ENCODE measurements at regions not wholly inside any gene's neighbourhood (a gene's known extent, or its start where the extent isn't known, plus 50 kb on each side); places are given as distances from the start of the nearest gene placed in this dataset.

DNA sequence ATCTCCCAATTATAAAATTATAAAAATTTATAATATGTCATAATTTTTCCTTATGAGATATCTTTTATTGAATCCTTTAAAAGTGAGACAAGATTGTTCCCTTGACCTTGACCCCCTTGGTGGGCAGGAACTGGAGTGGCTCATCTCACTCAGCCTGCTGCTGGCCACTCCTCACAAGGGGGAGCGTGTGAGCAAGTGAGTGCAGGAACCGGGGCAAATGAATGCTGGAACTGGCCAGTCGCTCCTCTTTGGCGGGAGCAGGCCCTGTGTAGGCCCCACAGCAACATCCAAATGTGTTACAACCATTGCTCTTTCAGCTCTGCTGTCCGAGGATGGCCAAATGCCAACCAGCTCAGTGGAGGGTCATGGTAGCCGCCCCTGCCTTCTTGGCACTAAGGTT, 178.8 kb downstream of the ETNK1 start:
- Histone ChIP-seq H3K9me3 (no peaks in the 10 kb centered on the region), H3K27me3 (no peaks in the 10 kb centered on the region), H3K4me3 (no peak overlapping the region), H3K4me1 (no peaks in the 10 kb centered on the region), H3K36me3 (ENCODE audit: low read depth, missing control alignments) (no peaks in the 10 kb centered on the region), H3K27ac (no peak overlapping the region)
- no peak for DNase-seq
- TF ChIP-seq POLR2A (IDR thresholded peaks at IDR 0.05), result no peak
- TF ChIP-seq, protein P1, sequence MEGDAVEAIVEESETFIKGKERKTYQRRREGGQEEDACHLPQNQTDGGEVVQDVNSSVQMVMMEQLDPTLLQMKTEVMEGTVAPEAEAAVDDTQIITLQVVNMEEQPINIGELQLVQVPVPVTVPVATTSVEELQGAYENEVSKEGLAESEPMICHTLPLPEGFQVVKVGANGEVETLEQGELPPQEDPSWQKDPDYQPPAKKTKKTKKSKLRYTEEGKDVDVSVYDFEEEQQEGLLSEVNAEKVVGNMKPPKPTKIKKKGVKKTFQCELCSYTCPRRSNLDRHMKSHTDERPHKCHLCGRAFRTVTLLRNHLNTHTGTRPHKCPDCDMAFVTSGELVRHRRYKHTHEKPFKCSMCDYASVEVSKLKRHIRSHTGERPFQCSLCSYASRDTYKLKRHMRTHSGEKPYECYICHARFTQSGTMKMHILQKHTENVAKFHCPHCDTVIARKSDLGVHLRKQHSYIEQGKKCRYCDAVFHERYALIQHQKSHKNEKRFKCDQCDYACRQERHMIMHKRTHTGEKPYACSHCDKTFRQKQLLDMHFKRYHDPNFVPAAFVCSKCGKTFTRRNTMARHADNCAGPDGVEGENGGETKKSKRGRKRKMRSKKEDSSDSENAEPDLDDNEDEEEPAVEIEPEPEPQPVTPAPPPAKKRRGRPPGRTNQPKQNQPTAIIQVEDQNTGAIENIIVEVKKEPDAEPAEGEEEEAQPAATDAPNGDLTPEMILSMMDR (IDR thresholded peaks at IDR 0.05), result no peak
- intact Hi-C loops (cut with DNase I; ENCODE audit: low total_unique reads), result no loop called here
- 90 to 95% methylated on average over 6 of the region's 6 CpGs for WGBS, 2 donors

DNA sequence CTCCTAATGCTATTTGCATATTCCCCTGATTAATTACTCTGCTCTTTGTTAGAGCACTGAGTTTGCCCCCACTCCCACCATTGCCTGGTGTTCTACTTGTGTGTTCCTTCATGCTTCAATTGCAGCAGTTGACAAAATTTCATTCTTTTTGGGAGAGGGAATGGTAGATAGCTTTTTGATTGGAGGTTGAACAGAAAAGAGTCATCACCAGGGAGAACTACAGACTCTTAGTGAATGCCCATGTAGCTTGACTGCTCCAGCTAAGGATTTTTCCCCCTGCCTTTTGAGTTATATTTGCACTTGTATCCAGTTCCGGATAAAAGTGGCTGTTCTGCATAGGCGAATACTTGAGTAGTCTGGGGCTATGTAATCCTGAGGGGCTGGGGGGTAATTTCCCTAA, 183.9 kb downstream of the ETNK1 start:
- no peak overlapping the region for H3K27ac ChIP-seq
- H3K27me3 ChIP-seq, result no peaks in the 10 kb centered on the region
- no peaks in the 10 kb centered on the region for H3K36me3 ChIP-seq (ENCODE audit: low read depth, missing control alignments)
- no peaks in the 10 kb centered on the region for H3K9me3 ChIP-seq
- no peak overlapping the region for H3K4me3 ChIP-seq
- H3K4me1 ChIP-seq, result no peaks in the 10 kb centered on the region
- no peak for TF ChIP-seq POLR2A (IDR thresholded peaks at IDR 0.05)
- intact Hi-C loops (cut with DNase I; ENCODE audit: low total_unique reads), result no loop called here
- 90 to 100% methylated on average over 2 of the region's 2 CpGs for WGBS, 2 donors
- DNase-seq, result no peak

DNA sequence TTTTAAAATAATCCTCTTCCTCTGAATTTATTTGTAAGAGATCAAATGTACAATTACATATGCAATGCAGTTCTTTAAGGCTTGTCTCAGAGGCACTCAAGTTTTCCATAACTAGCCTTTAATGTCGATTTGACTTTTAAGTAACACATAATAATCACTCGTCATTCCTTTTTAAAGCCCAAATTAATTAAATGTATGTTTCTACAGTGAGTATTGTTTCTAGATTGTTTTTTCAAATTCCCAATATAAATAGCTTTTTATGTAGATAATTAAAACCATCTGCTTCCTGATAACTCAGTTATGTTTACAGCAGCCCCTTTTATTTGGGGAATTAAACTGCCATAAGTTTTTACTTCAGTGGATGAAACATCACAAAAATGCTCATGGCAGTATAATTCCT, 185.1 kb downstream of the ETNK1 start:
- no peak overlapping the region for H3K27ac ChIP-seq
- DNase-seq, result no peak
- 56 to 66% methylated on average over 2 of the region's 2 CpGs for WGBS, 2 donors
- H3K4me3 ChIP-seq, result no peak overlapping the region
- H3K4me1 ChIP-seq, result no peaks in the 10 kb centered on the region
- no peaks in the 10 kb centered on the region for H3K27me3 ChIP-seq
- H3K36me3 ChIP-seq (ENCODE audit: low read depth, missing control alignments), result no peaks in the 10 kb centered on the region
- intact Hi-C loops (cut with DNase I; ENCODE audit: low total_unique reads), result no loop called here
- TF ChIP-seq, protein P1 (IDR thresholded peaks at IDR 0.05), result no peak
- TF ChIP-seq POLR2A (IDR thresholded peaks at IDR 0.05), result no peak
- H3K9me3 ChIP-seq, result no peaks in the 10 kb centered on the region

DNA sequence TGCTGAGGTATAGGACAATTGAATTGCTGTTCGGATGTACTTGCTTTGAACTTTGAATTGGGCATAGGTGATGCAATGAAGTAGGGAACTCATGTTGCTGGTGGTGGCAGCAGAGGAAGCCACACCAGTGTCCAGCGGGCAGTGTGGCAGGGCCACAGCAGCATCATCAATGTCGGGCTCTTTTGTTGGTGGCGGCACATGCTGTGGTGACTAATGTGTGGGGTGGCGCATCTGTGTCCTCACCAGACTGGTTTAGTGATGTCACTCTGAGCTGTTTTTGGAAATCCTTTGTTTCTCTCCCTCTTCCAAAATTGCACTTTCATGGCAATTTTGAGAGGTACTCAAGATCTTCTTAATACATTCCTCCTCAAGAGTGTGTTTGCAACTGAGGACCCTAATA, 187.6 kb downstream of the ETNK1 start:
- no peaks in the 10 kb centered on the region for H3K4me1 ChIP-seq
- no peaks in the 10 kb centered on the region for H3K27me3 ChIP-seq
- H3K36me3 ChIP-seq (ENCODE audit: low read depth, missing control alignments), result no peaks in the 10 kb centered on the region
- intact Hi-C loops (cut with DNase I; ENCODE audit: low total_unique reads), result no loop called here
- TF ChIP-seq, protein P1 (IDR thresholded peaks at IDR 0.05), result no peak
- no peak for TF ChIP-seq POLR2A (IDR thresholded peaks at IDR 0.05)
- WGBS, 2 donors, result 95 to 97% methylated on average over 5 of the region's 5 CpGs
- no peak for DNase-seq
- no peaks in the 10 kb centered on the region for H3K9me3 ChIP-seq
- no peak overlapping the region for H3K27ac ChIP-seq
- no peak overlapping the region for H3K4me3 ChIP-seq

DNA sequence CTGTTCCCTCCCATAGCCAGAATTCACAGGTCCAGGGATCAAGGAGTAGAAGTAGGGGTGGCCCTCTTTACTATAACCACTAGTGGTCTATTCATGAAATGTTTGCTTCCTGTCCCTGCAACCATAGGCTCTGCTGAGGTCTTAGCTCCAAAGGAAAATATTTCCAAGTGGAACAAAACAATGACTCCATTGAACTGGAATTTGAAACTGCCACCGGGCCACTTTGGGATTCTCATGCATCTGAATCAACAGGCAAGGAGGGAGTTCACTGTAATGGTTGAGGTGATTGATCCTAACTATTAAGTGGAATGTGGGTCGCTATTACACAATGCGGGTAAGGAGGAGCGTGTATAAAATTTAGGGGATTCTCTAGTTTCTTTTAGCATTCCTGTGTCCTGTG, 197.0 kb downstream of the ETNK1 start:
- no peaks in the 10 kb centered on the region for H3K27me3 ChIP-seq
- no peak for DNase-seq
- H3K4me1 ChIP-seq, result no peaks in the 10 kb centered on the region
- H3K27ac ChIP-seq, result no peak overlapping the region
- intact Hi-C loops (cut with DNase I; ENCODE audit: low total_unique reads), result no loop called here
- TF ChIP-seq, protein P1 (IDR thresholded peaks at IDR 0.05), result no peak
- no peaks in the 10 kb centered on the region for H3K9me3 ChIP-seq
- H3K36me3 ChIP-seq (ENCODE audit: low read depth, missing control alignments), result no peaks in the 10 kb centered on the region
- WGBS, 2 donors, result 88 to 93% methylated on average over 4 of the region's 4 CpGs
- H3K4me3 ChIP-seq, result no peak overlapping the region

All from testis (tissue), 2 donors.